Fibroblast of lung (primary cell): ENCODE measurements at regions not wholly inside any gene's neighbourhood (a gene's known extent, or its start where the extent isn't known, plus 50 kb on each side); places are given as distances from the start of the nearest gene placed in this dataset.

Experiments used
- DNase-seq, 2 donors: peaks; one replicate each; pipeline versions ENCODE4 v3.0.0 to v3.0.0-alpha.2; 2010; ENCODE audit warnings: low read depth in 2 of 2
- H2AFZ ChIP-seq: 2 replicates; pipeline ENCODE4 v1.5.1; 2012; ENCODE audit warnings: low read length, control low read depth, inconsistent platforms
- H3K27ac ChIP-seq: 2 replicates; pipeline ENCODE4 v1.5.1; 2011; ENCODE audit warnings: low read length, control low read depth; ENCODE audit not compliant: insufficient read depth
- H3K27me3 ChIP-seq: 2 replicates; pipeline ENCODE4 v1.5.1; 2011; ENCODE audit warnings: mild to moderate bottlenecking, low read length; ENCODE audit not compliant: control insufficient read depth, insufficient read depth
- H3K36me3 ChIP-seq: 2 replicates; pipeline ENCODE4 v1.5.1; 2011; ENCODE audit warnings: low read length; ENCODE audit not compliant: control insufficient read depth, insufficient read depth
- H3K4me1 ChIP-seq: 2 replicates; pipeline ENCODE4 v1.5.1; 2011; ENCODE audit warnings: low read length; ENCODE audit not compliant: control insufficient read depth, insufficient read depth; ENCODE audit errors: extremely low read depth
- H3K4me2 ChIP-seq: 2 replicates; pipeline ENCODE4 v1.5.1; 2011; ENCODE audit warnings: low read length, control low read depth; ENCODE audit not compliant: insufficient read depth; ENCODE audit errors: extremely low read depth
- H3K4me3 ChIP-seq, 4 experiments: fragments of 200-600 bp in 1 of 4; sonication (generic) in 1 of 4; replicated peaks in 1 of 4; 2 replicates each; pipeline ENCODE4 v1.5.1; 2011 to 2016; ENCODE audit warnings: low read length in 4 of 4, low read depth in 3 of 4, mild to moderate bottlenecking in 3 of 4, control low read depth in 2 of 4, inconsistent platforms in 1 of 4, mixed read lengths in 1 of 4; ENCODE audit not compliant: insufficient read depth in 1 of 4; ENCODE audit errors: control extremely low read depth in 1 of 4
- H3K79me2 ChIP-seq: 2 replicates; pipeline ENCODE4 v1.5.1; 2012; ENCODE audit warnings: mild to moderate bottlenecking, low read length, inconsistent platforms; ENCODE audit not compliant: control insufficient read depth, insufficient read depth
- H3K9ac ChIP-seq: 2 replicates; pipeline ENCODE4 v1.5.1; 2011; ENCODE audit warnings: mild to moderate bottlenecking, low read length, control low read depth; ENCODE audit not compliant: insufficient read depth
- H3K9me3 ChIP-seq: 2 replicates; pipeline ENCODE4 v1.5.1; 2012; ENCODE audit warnings: low read depth, low read length; ENCODE audit not compliant: control insufficient read depth, insufficient read depth
- H4K20me1 ChIP-seq: 2 replicates; pipeline ENCODE4 v1.5.1; 2011; ENCODE audit warnings: low read length; ENCODE audit not compliant: control insufficient read depth, insufficient read depth; ENCODE audit errors: extremely low read depth
- EZH2 ChIP-seq: IDR thresholded peaks from 2 replicates; pipeline ENCODE4 v1.5.1; 2012; ENCODE audit warnings: low read length, control low read depth, mild to moderate bottlenecking; ENCODE audit errors: missing control alignments
- TF ChIP-seq, protein P1 (sequence below), 2 donors: IDR thresholded peaks in 1 of 2; conservative IDR thresholded peaks in 1 of 2; 1 replicate in 1 of 2; 2 replicates in 1 of 2; pipeline ENCODE4 v1.5.1; 2011 to 2012; ENCODE audit warnings: low read length in 2 of 2, control low read depth in 1 of 2, inconsistent platforms in 1 of 2, low read depth in 1 of 2, mild to moderate bottlenecking in 1 of 2

DNA sequence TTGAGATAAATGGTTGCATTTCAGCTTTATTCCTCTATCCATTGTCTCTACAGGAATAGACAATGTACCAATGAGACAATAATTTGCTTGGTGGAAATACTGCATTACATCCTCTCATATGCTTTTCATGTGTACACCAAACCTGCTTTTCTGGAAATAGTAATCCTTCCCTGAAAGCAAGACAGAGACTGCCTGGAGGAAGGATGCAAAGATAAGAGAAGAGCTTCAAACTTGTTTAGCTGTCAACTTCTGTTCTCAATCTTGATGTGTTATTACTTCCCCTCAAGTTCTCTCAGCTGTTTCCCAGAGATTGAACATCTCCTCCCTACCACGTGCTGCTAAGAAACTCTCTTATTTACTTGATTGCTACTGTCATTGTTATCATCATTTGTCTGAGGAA lies 1125.4 kb upstream of the TMPRSS15 start:
- Histone ChIP-seq H3K9ac (no peak overlapping the region), H3K27me3 (no peaks in the 10 kb centered on the region), H3K4me2 (no peak overlapping the region), H3K4me3 (no peak overlapping the region), H2AFZ (no peak overlapping the region), H4K20me1 (no peaks in the 10 kb centered on the region), H3K9me3 (no peaks in the 10 kb centered on the region), H3K36me3 (no peaks in the 10 kb centered on the region), H3K27ac (no peak overlapping the region), H3K4me1 (no peaks in the 10 kb centered on the region), H3K79me2 (no peaks in the 10 kb centered on the region)
- TF ChIP-seq, protein P1, sequence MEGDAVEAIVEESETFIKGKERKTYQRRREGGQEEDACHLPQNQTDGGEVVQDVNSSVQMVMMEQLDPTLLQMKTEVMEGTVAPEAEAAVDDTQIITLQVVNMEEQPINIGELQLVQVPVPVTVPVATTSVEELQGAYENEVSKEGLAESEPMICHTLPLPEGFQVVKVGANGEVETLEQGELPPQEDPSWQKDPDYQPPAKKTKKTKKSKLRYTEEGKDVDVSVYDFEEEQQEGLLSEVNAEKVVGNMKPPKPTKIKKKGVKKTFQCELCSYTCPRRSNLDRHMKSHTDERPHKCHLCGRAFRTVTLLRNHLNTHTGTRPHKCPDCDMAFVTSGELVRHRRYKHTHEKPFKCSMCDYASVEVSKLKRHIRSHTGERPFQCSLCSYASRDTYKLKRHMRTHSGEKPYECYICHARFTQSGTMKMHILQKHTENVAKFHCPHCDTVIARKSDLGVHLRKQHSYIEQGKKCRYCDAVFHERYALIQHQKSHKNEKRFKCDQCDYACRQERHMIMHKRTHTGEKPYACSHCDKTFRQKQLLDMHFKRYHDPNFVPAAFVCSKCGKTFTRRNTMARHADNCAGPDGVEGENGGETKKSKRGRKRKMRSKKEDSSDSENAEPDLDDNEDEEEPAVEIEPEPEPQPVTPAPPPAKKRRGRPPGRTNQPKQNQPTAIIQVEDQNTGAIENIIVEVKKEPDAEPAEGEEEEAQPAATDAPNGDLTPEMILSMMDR (conservative IDR thresholded peaks at IDR 0.05 in 1 of 2, IDR thresholded peaks at IDR 0.05 in 1 of 2; ENCODE audit: low read depth in 1 of 2, low read length in 2 of 2) = no peak
- TF ChIP-seq EZH2 = no peak
- DNase-seq = no peak

DNA sequence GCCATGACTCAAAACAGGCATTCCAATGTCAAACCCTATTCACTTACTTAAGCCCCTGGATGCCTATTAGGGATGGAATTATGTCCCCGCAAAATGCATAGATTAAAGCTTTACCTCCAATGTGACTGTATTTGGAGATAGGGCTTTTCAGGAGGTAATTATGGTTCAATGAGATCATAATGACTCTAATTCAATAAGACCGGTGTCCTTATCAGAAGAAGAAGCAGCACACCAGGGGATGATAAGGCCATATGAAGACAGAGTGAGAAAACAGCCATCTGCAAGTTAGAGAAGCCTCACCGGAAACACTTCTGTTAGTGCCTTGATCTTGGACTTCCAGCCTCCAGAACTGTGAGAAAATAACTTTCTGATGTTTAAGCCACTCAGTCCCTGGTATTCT lies 1131.8 kb upstream of the TMPRSS15 start:
- no peak for TF ChIP-seq EZH2
- TF ChIP-seq, protein P1 (conservative IDR thresholded peaks at IDR 0.05 in 1 of 2, IDR thresholded peaks at IDR 0.05 in 1 of 2; ENCODE audit: low read depth in 1 of 2, low read length in 2 of 2) = no peak

DNA sequence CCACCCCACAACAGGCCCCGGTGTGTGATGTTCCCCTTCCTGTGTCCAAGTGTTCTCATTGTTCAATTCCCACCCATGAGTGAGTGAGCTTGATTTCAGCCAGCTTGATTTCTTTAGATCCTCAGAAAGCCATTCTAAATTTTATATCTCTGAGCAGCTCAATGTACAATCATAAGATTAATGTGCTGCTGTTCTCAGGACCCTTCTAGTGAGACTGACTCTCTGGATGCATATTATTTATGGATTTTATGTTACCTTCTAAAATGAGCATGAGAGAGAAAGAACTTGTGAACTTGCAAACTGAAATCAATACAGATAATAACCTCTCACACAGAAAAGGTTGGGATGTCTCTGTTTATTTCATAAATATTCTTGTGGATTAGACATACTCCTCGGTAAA lies 1133.5 kb upstream of the TMPRSS15 start:
- no peak overlapping the region for H3K9ac ChIP-seq
- H2AFZ ChIP-seq = no peak overlapping the region
- H3K79me2 ChIP-seq = no peaks in the 10 kb centered on the region
- no peaks in the 10 kb centered on the region for H3K9me3 ChIP-seq
- H3K4me1 ChIP-seq = no peaks in the 10 kb centered on the region
- H3K4me2 ChIP-seq = no peak overlapping the region
- no peaks in the 10 kb centered on the region for H3K36me3 ChIP-seq
- DNase-seq = no peak
- no peak overlapping the region for H3K27ac ChIP-seq
- H3K27me3 ChIP-seq = no peaks in the 10 kb centered on the region
- H3K4me3 ChIP-seq = no peak overlapping the region
- no peaks in the 10 kb centered on the region for H4K20me1 ChIP-seq
- TF ChIP-seq, protein P1 (conservative IDR thresholded peaks at IDR 0.05 in 1 of 2, IDR thresholded peaks at IDR 0.05 in 1 of 2; ENCODE audit: low read depth in 1 of 2, low read length in 2 of 2) = no peak
- TF ChIP-seq EZH2 = no peak

More for the DNA sequence above, 1131.8 kb upstream of the TMPRSS15 start:
- no peak overlapping the region for H3K27ac ChIP-seq
- no peaks in the 10 kb centered on the region for H3K79me2 ChIP-seq
- H2AFZ ChIP-seq = no peak overlapping the region
- H3K36me3 ChIP-seq = no peaks in the 10 kb centered on the region
- no peak for DNase-seq
- H4K20me1 ChIP-seq = no peaks in the 10 kb centered on the region
- H3K4me2 ChIP-seq = no peak overlapping the region
- H3K4me1 ChIP-seq = no peaks in the 10 kb centered on the region
- H3K4me3 ChIP-seq = no peak overlapping the region
- H3K27me3 ChIP-seq = no peaks in the 10 kb centered on the region
- H3K9ac ChIP-seq = no peak overlapping the region
- no peaks in the 10 kb centered on the region for H3K9me3 ChIP-seq
